Nephron progenitor cell (in vitro differentiated cells): ENCODE measurements at regions not wholly inside any gene's neighbourhood (a gene's known extent, or its start where the extent isn't known, plus 50 kb on each side); places are given as distances from the start of the nearest gene placed in this dataset.

Experiments
- DNase-seq: peaks from one replicate; pipeline ENCODE4 v3.0.0; 2021
- H3K27ac Mint-ChIP-seq: 2 replicates; pipeline ENCODE4 v1.8.0; 2021; ENCODE audit warnings: mild to moderate bottlenecking, moderate library complexity, mixed read lengths
- H3K27me3 Mint-ChIP-seq: 2 replicates; pipeline ENCODE4 v1.8.0; 2021; ENCODE audit warnings: mild to moderate bottlenecking, low read depth, mixed read lengths; ENCODE audit not compliant: poor library complexity
- H3K36me3 Mint-ChIP-seq: 2 replicates; pipeline ENCODE4 v1.8.0; 2021; ENCODE audit warnings: low read depth, mixed read lengths
- H3K4me1 Mint-ChIP-seq: 2 replicates; pipeline ENCODE4 v1.8.0; 2021; ENCODE audit warnings: mixed read lengths
- H3K4me3 Mint-ChIP-seq: 2 replicates; pipeline ENCODE4 v1.8.0; 2021; ENCODE audit warnings: mild to moderate bottlenecking, moderate library complexity, mixed read lengths
- H3K9me3 Mint-ChIP-seq: 2 replicates; pipeline ENCODE4 v1.8.0; 2021; ENCODE audit warnings: mild to moderate bottlenecking, moderate library complexity, mixed read lengths
- CTCF ChIP-seq: fragments of 200-600 bp; sonication (generic); IDR thresholded peaks from 2 replicates; pipeline ENCODE4 v1.5.0; 2021; ENCODE audit warnings: antibody characterized with exemption

- no peak overlapping the region for H3K27ac Mint-ChIP-seq
- no peaks in the 10 kb centered on the region for H3K36me3 Mint-ChIP-seq
- H3K27me3 Mint-ChIP-seq = peaks cover 3% of the 10 kb centered on the region
- H3K4me1 Mint-ChIP-seq = peaks cover 12% of the 10 kb centered on the region
- no peak for DNase-seq
- no peak overlapping the region for H3K4me3 Mint-ChIP-seq
- no peaks in the 10 kb centered on the region for H3K9me3 Mint-ChIP-seq
- TF ChIP-seq CTCF = no peak
These were observed 848.8 kb upstream of the MAP3K7 start for GRCh38 chr6:91435630-91436029.

- TF ChIP-seq CTCF = no peak
- Mint-ChIP-seq H3K27me3 (peaks cover 3% of the 10 kb centered on the region), H3K27ac (no peak overlapping the region), H3K36me3 (no peaks in the 10 kb centered on the region), H3K4me1 (peaks cover 12% of the 10 kb centered on the region), H3K9me3 (no peaks in the 10 kb centered on the region), H3K4me3 (no peak overlapping the region)
- DNase-seq = no peak
These were observed 847.7 kb upstream of the MAP3K7 start for GRCh38 chr6:91434576-91434975.

DNA sequence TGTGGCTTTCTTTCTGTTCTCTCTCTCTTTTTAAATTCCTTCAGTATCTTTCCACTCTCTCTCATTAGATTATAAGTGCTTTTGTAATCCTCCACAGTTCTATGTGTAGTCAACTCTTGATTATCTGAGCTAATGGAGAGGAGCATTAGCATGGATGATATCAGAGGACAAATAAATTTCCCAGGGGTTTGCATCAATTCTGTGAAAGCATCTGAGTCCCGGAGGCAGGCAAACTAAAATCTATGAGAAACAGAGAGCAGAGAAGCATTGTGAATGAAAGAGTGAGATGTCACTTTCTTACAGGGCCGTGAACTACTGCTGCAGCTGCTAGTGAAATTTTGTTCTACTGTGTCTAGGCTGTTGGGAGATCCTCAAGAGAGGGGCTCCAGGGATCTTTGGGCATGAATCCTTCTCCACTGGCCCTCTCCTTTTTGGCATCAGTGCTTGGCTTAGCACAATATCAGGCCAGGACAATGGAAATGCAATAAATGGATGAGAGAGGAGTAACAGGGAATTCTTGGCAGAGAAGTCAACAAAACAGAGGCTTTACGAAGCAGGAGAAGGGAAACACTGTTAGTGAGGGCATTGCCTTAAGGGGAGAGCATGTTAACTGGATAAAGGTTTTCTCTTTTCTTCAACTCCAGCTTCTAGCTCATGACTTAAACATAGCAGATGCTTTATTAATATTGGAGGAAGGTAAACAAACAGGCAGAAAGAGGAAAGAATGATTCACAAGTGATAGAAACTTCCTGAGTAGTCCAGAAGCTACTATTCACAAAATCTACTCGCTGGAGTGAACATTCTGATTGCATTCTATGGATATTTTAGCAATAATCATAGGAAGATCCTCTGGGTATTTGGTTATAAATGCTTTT lies 847.0 kb upstream of the MAP3K7 start:
- H3K27ac Mint-ChIP-seq = no peak overlapping the region

GRCh38 chr6:91428953-91429560 lies 842.2 kb upstream of the MAP3K7 start:
- Mint-ChIP-seq H3K27ac (no peak overlapping the region), H3K4me1 (no peaks in the 10 kb centered on the region), H3K36me3 (no peaks in the 10 kb centered on the region), H3K9me3 (peaks cover 2% of the 10 kb centered on the region), H3K4me3 (no peak overlapping the region), H3K27me3 (no peaks in the 10 kb centered on the region)
- no peak for DNase-seq
- peak; percentile 22 for TF ChIP-seq CTCF

More for the DNA sequence above, 847.0 kb upstream of the MAP3K7 start:
- Mint-ChIP-seq H3K4me3 (no peak overlapping the region), H3K4me1 (peaks cover 12% of the 10 kb centered on the region), H3K36me3 (no peaks in the 10 kb centered on the region), H3K27me3 (peaks cover 3% of the 10 kb centered on the region), H3K9me3 (no peaks in the 10 kb centered on the region)
- no peak for TF ChIP-seq CTCF
- DNase-seq = no peak

DNA sequence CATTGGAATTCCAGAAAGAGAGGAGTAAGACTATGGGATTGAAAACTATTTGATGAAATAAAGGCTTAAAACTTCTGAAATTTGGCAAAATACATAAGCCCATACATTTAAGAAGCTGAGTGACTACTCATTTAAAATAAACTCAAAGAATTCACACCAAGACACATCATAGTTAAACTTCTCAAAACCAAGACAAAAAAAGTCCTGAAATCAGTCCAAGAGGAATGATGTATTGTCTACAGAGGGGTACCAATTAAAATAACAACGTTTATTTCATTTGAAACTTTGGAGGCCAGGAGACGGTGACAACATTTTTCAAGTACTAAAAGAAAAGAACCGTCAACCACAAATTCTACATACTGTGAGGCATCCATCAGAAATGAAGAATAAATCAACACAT lies 841.4 kb upstream of the MAP3K7 start:
- DNase-seq = no peak
- no peaks in the 10 kb centered on the region for H3K4me1 Mint-ChIP-seq
- H3K36me3 Mint-ChIP-seq = no peaks in the 10 kb centered on the region
- no peak overlapping the region for H3K4me3 Mint-ChIP-seq
- TF ChIP-seq CTCF = no peak
- H3K9me3 Mint-ChIP-seq = peaks cover 2% of the 10 kb centered on the region
- no peak overlapping the region for H3K27ac Mint-ChIP-seq
- no peaks in the 10 kb centered on the region for H3K27me3 Mint-ChIP-seq
